EL (cell line): ENCODE measurements at regions not wholly inside any gene's neighbourhood (a gene's known extent, or its start where the extent isn't known, plus 50 kb on each side); places are given as distances from the start of the nearest gene placed in this dataset.
A peak's percentile ranks its signal among the peaks of the same experiment; 100 is the strongest.
"Not testable (repeated sequence)": the region's sequence is repeated elsewhere in the genome, so short reads cannot be mapped to it uniquely, and the experiment has no call there.

Experiments used
- DNase-seq: peaks from one replicate; pipeline ENCODE4 v3.0.0-alpha.2; 2016

- not testable (repeated sequence) for DNase-seq
Measured at GRCh38 chr4:124978536-124978935, 266.0 kb upstream of the ANKRD50 start.

- DNase-seq: peak; percentile 9
Measured at GRCh38 chr4:124977045-124977444, 264.5 kb upstream of the ANKRD50 start.

GRCh38 chr4:124974152-124974551 is 261.6 kb upstream of the ANKRD50 start:
- no peak for DNase-seq

- no peak for DNase-seq
Measured at GRCh38 chr4:124973716-124974115, 261.2 kb upstream of the ANKRD50 start.

DNA sequence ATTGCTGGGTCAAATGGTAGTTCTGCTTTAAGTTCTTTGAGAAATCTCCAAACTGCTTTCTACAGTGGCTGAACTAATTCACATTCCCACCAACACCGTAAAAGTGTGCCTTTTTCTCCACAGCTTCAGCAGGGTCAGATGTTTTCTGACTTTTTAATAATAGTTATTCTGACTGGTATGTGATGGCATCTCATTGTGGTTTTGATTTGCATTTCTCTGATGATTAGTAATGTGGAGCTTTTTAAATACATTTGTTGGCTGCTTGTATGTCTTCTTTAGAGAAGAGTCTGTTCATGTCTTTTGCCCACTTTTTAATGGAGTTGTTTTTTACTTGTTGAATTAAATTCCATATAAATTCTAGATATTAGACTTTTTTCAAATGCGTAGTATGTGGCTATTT is 257.5 kb upstream of the ANKRD50 start:
- DNase-seq: peak; percentile 77

DNA sequence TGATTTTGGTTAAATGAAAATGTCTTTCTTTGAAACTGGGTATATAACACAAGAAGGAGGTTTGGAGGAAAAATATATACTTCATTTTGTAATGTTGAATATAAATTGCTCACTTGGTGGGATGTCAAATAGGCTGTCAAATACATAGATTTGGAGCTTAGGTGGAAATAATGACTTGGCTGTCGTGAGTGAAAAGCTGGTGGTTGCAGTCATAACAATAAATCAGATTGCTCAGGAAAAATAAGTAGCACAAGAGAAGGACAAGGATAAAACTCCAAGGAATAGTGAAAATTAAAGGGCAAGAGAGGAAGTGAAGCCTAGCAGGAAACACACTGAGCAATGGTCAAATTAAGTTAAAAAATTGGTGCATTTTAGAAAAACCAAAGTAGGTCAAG is 253.0 kb upstream of the ANKRD50 start:
- no peak for DNase-seq

GRCh38 chr4:124964852-124965496 is 252.4 kb upstream of the ANKRD50 start:
- DNase-seq: no peak

DNA sequence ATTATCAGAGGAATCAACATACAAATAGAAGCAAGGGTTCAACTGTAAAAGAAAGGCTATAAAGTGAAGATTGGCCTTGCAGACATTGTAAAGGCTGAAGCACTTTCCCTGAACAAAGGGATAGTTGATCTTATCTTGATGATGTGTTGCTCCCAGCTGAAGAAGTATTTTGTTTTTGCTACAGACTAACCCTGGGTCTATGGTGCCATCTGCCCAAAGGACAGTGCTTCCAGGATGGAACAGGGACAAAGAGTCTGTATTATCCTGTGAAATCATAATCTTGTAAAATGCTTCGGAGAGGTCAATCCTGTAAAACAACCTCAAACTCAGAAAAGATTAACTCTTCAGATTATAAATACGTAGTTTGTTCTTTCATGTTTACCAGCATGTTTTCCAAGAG is 251.7 kb upstream of the ANKRD50 start:
- DNase-seq: no peak

DNA sequence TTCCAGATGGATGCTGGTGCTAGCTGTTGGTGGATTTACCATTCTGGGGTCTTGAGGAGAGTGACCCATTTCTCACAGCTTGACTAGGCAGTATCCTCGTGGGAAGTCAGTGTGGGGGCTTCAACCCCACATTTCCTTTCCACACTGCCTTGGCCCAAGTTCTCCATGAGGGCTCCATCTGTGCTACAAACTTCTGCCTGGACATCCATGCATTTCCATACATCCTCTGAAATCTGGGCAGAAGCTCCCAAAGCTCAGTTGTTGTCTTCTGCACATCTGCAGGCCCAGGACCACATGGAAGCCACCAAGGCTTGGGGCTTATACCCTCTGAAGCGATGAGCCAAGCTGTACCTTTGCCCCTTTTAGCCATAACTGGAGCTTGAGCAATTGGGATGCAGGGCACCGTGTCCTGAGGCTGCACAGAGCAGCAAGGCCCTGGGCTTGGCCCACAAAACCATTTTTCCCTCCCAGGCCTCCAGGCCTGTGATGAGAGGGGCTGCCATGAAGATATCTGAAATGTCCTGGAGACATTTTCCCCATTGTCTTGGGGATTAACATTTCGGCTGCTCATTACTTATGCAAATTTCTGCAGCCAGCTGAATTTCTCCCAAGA is 248.7 kb upstream of the ANKRD50 start:
- DNase-seq: no peak

GRCh38 chr4:124958847-124959246 is 246.3 kb upstream of the ANKRD50 start:
- no peak for DNase-seq

- no peak for DNase-seq
Measured at GRCh38 chr4:124955476-124955875, 242.9 kb upstream of the ANKRD50 start.

DNA sequence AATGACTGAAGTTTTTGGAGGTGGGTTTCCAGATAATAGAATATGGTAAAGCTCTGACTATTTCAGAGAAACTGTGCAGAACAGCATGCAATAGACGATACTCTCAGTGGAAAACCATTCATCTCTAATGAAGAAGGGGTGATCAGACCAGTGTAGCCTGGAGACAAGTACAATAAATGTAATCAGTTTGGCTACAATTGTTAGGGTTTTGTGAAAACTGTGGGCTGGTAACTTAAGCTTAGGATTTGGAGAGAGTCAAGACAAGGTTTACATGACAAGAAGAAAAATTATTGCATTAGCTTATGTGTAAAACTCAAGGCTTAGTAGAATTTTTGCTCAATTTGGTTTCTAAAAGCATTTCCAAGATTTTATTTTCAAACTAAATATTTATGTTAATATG is 241.5 kb upstream of the ANKRD50 start:
- DNase-seq: no peak

- no peak for DNase-seq
Measured at GRCh38 chr4:124953486-124953885, 241.0 kb upstream of the ANKRD50 start.

GRCh38 chr4:124953061-124953460 is 240.5 kb upstream of the ANKRD50 start:
- DNase-seq: peak; percentile 65

GRCh38 chr4:124952601-124953000 is 240.1 kb upstream of the ANKRD50 start:
- DNase-seq: no peak

GRCh38 chr4:124948976-124949597 is 236.6 kb upstream of the ANKRD50 start:
- peak; percentile 47 for DNase-seq

DNA sequence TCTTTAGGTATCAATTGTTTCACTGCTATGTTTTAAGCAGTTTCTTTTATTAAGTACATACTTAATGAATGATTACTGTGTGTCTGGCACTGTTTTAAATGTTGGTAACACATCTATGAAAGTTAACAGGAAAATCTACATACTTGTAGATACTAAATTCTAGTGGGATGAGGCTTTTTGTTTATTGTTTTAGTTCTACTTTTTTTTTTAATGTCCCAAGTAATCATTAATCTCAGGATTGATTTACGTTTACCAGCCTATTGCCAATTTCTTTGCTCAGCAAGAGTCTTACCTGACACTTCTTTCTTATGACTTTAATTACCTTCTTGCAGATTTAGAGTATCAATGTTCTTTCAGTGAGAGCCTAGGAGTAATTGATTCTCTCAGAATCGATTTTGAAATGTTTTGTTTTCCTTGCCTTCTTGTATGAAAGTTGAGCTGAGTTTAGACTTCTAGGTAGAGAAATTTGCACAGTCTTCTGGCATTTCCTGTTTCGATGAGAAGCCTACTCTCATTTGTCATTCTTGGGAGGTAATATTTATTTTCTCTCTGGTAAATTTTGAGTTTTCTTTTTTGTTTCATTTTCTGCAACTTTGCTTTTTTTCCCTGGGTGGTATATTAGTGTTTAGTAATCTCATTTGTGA is 235.2 kb upstream of the ANKRD50 start:
- peak; percentile 21 for DNase-seq

DNA sequence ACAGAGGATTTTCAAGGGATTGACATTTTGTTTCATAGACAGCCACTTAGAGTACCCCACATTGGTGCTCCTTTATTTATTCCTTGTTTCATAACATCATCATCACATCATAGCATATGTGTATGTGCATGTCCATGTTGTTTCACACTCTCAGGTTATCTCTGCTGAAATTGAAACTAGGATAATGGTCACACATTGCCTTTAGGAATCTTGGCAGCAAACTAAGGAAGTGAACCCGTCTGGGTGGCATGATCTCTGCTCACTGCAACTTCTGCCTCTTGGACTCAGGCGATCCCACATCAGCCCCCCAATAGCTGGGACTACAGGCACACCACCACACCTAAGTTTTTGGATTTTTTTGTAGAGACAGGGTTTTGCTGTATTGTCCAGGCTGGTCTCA is 234.2 kb upstream of the ANKRD50 start:
- DNase-seq: peak; percentile 22

DNA sequence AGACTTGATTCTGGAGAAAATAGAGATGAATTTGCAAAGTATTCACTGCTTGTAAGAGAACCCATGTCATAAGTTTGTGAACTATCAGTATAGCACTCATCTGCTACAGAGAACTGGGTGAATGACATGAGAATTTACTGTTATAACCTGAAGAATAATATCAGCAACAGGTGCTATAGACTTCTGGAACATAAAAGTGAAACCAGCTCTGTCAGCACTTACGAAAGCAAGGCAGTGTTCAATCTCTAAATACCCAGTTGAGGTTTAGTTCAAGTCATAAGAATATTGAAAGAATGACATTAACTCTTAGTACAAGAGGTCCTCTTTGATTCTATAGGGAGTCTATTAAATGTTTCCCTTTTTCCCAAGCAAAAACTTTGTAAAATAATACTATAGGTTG is 232.9 kb upstream of the ANKRD50 start:
- no peak for DNase-seq

GRCh38 chr4:124943938-124944337 is 231.4 kb upstream of the ANKRD50 start:
- DNase-seq: no peak

- peak; percentile 84 for DNase-seq
Measured at GRCh38 chr4:124943145-124943889, 230.8 kb upstream of the ANKRD50 start.

DNA sequence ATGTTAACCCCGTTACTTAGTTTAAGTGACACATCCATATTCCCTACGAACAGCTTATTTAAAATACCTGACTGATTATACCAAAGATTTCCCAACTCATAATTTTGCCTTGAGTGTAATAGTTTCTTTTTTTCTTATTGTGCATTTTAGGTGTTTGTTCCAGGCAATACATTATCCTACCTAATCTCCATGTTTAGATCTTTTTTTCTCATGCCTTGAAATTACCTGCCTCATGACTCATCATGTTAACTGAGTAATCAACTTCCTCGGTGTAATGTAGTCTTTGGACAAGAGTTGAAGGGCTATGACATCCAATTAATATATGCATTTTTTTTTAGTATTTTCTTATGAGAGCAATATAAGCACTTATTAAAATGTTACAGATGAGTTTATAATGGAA is 228.7 kb upstream of the ANKRD50 start:
- peak; percentile 25 for DNase-seq

GRCh38 chr4:124940387-124940786 is 227.9 kb upstream of the ANKRD50 start:
- peak; percentile 94 for DNase-seq
